NCI-H1105 treated with DMSO at 0.1 percent for 48 hours (cell line): ENCODE measurements at regions not wholly inside any gene's neighbourhood (a gene's known extent, or its start where the extent isn't known, plus 50 kb on each side); places are given as distances from the start of the nearest gene placed in this dataset.

Experiments used
- DNase-seq: peaks from one replicate; lab custom pipeline; 2025; lab: John Stamatoyannopoulos, UW

GRCh38 chr6:134708079-134708478 lies 241.8 kb downstream of the ALDH8A1 start:
- no peak for DNase-seq

GRCh38 chr6:134707342-134708031 lies 242.4 kb downstream of the ALDH8A1 start:
- no peak for DNase-seq

GRCh38 chr6:134706806-134707205 lies 243.1 kb downstream of the ALDH8A1 start:
- DNase-seq, result no peak

GRCh38 chr6:134706153-134706552 lies 243.7 kb downstream of the ALDH8A1 start:
- DNase-seq, result no peak

- no peak for DNase-seq
Measured at GRCh38 chr6:134703206-134703605, 246.7 kb downstream of the ALDH8A1 start.

- DNase-seq, result no peak
Measured at GRCh38 chr6:134702279-134702678, 247.6 kb downstream of the ALDH8A1 start.

GRCh38 chr6:134701301-134701700 lies 248.6 kb downstream of the ALDH8A1 start:
- no peak for DNase-seq

GRCh38 chr6:134698228-134698627 lies 251.7 kb downstream of the ALDH8A1 start:
- no peak for DNase-seq

- DNase-seq, result no peak
Measured at GRCh38 chr6:134692008-134692407, 257.9 kb downstream of the ALDH8A1 start.

GRCh38 chr6:134691180-134691579 lies 258.7 kb downstream of the ALDH8A1 start:
- DNase-seq, result no peak

- DNase-seq, result no peak
Measured at GRCh38 chr6:134690048-134690447, 259.9 kb downstream of the ALDH8A1 start.

- DNase-seq, result no peak
Measured at GRCh38 chr6:134689641-134690040, 260.3 kb downstream of the ALDH8A1 start.

GRCh38 chr6:134689177-134689576 lies 260.7 kb downstream of the ALDH8A1 start:
- no peak for DNase-seq

- DNase-seq, result peak; percentile 41
Measured at GRCh38 chr6:134686071-134686470, 263.8 kb downstream of the ALDH8A1 start.

- no peak for DNase-seq
Measured at GRCh38 chr6:134684423-134684795, 265.5 kb downstream of the ALDH8A1 start.

GRCh38 chr6:134683783-134684422 lies 266.0 kb downstream of the ALDH8A1 start:
- DNase-seq, result no peak

- DNase-seq, result no peak
Measured at GRCh38 chr6:134680433-134680832, 269.5 kb downstream of the ALDH8A1 start.

- no peak for DNase-seq
Measured at GRCh38 chr6:134680021-134680420, 269.9 kb downstream of the ALDH8A1 start.

- peak; percentile 80 for DNase-seq
Measured at GRCh38 chr6:134678436-134678889, 271.4 kb downstream of the ALDH8A1 start.

GRCh38 chr6:134676307-134677281 lies 273.3 kb downstream of the ALDH8A1 start:
- peak; percentile 34 for DNase-seq

GRCh38 chr6:134675110-134676054 lies 274.5 kb downstream of the ALDH8A1 start:
- peak; percentile 91 for DNase-seq
